MG63 (cell line): ENCODE measurements at regions not wholly inside any gene's neighbourhood (a gene's known extent, or its start where the extent isn't known, plus 50 kb on each side); places are given as distances from the start of the nearest gene placed in this dataset.
"Not testable (repeated sequence)": the region's sequence is repeated elsewhere in the genome, so short reads cannot be mapped to it uniquely, and the experiment has no call there.

Experiments used
- DNase-seq: peaks from one replicate; pipeline ENCODE4 v3.0.0-alpha.2; 2020
- H3K27me3 ChIP-seq: fragments of 250-450 bp; sonication (Bioruptor Pico); 2 replicates; pipeline ENCODE4 v1.5.1; 2020; ENCODE audit warnings: mild to moderate bottlenecking, moderate library complexity
- H3K36me3 ChIP-seq: fragments of 250-450 bp; sonication (Bioruptor Pico); 2 replicates; pipeline ENCODE4 v1.5.1; 2020; ENCODE audit warnings: mild to moderate bottlenecking, moderate library complexity
- H3K4me3 ChIP-seq: fragments of 250-450 bp; sonication (Bioruptor Pico); 2 replicates; pipeline ENCODE4 v1.5.1; 2020; ENCODE audit warnings: mild to moderate bottlenecking, moderate library complexity
- H3K9me3 ChIP-seq: fragments of 250-450 bp; sonication (Bioruptor Pico); 2 replicates; pipeline ENCODE4 v1.5.1; 2020; ENCODE audit warnings: mild to moderate bottlenecking, moderate library complexity

GRCh38 chr2:49351560-49351959 lies 197.2 kb upstream of the FSHR start:
- Histone ChIP-seq H3K36me3 (no peaks in the 10 kb centered on the region), H3K4me3 (no peak overlapping the region), H3K9me3 (no peaks in the 10 kb centered on the region), H3K27me3 (0 out of 2 replicates have a peak, but pooled peaks cover 3% of the 10 kb centered on the region)
- no peak for DNase-seq

GRCh38 chr2:49343638-49344037 lies 189.3 kb upstream of the FSHR start:
- Histone ChIP-seq H3K4me3 (no peak overlapping the region), H3K36me3 (no peaks in the 10 kb centered on the region), H3K27me3 (0 out of 2 replicates have a peak, but pooled peaks cover 3% of the 10 kb centered on the region), H3K9me3 (no peaks in the 10 kb centered on the region)
- no peak for DNase-seq

DNA sequence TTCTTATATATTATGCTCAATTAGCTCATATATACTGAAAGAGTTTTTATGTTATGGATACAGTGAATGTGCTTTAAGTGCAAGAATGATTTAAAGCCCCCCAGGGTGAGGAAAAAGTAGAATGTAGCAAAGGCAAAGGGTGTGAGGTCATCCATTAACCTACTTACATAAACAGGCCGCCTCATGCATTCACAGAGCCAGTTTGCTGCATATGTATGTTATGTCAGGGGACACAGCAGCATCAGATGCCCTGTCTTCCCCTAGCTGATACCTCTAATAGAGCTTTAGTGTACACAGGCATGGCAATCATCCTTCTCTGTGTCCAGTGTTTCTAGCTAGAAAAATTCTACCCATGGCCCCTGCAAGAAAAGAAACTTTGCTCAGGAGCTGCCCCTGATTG lies 187.8 kb upstream of the FSHR start:
- Histone ChIP-seq H3K9me3 (no peaks in the 10 kb centered on the region), H3K4me3 (no peak overlapping the region), H3K36me3 (no peaks in the 10 kb centered on the region), H3K27me3 (no peaks in the 10 kb centered on the region)
- DNase-seq, result no peak

GRCh38 chr2:49335546-49335945 lies 181.2 kb upstream of the FSHR start:
- Histone ChIP-seq H3K4me3 (no peak overlapping the region), H3K36me3 (no peaks in the 10 kb centered on the region), H3K27me3 (no peaks in the 10 kb centered on the region), H3K9me3 (no peaks in the 10 kb centered on the region)
- no peak for DNase-seq

- H3K36me3 ChIP-seq, result no peaks in the 10 kb centered on the region
- no peak for DNase-seq
- H3K27me3 ChIP-seq, result no peaks in the 10 kb centered on the region
- no peak overlapping the region for H3K4me3 ChIP-seq
- H3K9me3 ChIP-seq, result no peaks in the 10 kb centered on the region
Observed at GRCh38 chr2:49332415-49332814, 178.1 kb upstream of the FSHR start.

DNA sequence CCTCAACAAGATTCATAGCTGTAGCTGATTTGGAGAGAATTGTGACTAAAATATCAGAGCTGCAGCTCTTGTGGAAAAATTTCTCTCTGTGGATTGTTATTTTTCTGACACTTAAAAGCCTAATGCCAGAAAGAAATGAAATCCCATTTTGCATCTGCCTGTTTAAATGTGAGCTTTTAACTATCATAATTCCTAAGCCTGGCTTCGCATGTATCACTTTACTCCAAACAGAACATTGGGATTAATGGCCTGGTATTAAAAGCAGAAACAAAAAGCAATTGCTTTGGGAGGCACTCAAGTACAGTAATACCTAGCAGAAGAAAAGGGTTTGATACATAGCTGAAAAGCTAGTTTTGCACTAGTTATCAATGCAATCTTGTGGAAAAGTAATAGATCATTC lies 164.2 kb upstream of the FSHR start:
- Histone ChIP-seq H3K27me3 (no peaks in the 10 kb centered on the region), H3K9me3 (no peaks in the 10 kb centered on the region), H3K4me3 (no peak overlapping the region), H3K36me3 (no peaks in the 10 kb centered on the region)
- DNase-seq, result no peak

GRCh38 chr2:49309461-49309860 lies 155.1 kb upstream of the FSHR start:
- H3K36me3 ChIP-seq, result no peaks in the 10 kb centered on the region
- H3K9me3 ChIP-seq, result no peaks in the 10 kb centered on the region
- H3K27me3 ChIP-seq, result no peaks in the 10 kb centered on the region
- no peak for DNase-seq
- H3K4me3 ChIP-seq, result no peak overlapping the region

DNA sequence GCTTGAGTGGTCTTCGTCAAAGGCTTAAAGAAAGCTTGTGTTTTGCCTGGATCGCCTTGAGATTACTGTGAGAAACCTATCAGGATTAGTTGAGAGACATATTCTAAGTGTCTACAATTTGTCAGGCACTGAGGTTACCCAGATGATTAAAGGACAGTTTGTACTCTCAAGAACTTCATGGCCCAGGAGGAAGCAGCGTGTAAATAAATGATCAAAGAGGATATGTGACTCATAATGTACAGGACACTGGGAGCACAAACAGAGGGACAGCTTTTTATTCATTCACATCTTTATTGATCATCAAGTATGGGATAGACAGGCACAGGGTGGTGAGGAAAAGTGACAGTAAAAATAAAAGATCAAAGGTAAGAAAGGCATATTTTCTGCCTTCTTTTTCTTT lies 152.6 kb upstream of the FSHR start:
- no peaks in the 10 kb centered on the region for H3K36me3 ChIP-seq
- no peak for DNase-seq
- no peak overlapping the region for H3K4me3 ChIP-seq
- no peaks in the 10 kb centered on the region for H3K27me3 ChIP-seq
- H3K9me3 ChIP-seq, result no peaks in the 10 kb centered on the region

GRCh38 chr2:49298693-49299092 lies 144.4 kb upstream of the FSHR start:
- H3K4me3 ChIP-seq, H3K27me3 ChIP-seq, DNase-seq, H3K36me3 ChIP-seq, H3K9me3 ChIP-seq: not testable (repeated sequence)

GRCh38 chr2:49298230-49298629 lies 143.9 kb upstream of the FSHR start:
- H3K9me3 ChIP-seq, result no peaks in the 10 kb centered on the region
- no peaks in the 10 kb centered on the region for H3K36me3 ChIP-seq
- H3K27me3 ChIP-seq, result no peaks in the 10 kb centered on the region
- no peak overlapping the region for H3K4me3 ChIP-seq
- DNase-seq, result no peak

GRCh38 chr2:49296107-49296867 lies 142.0 kb upstream of the FSHR start:
- Histone ChIP-seq H3K9me3 (no peaks in the 10 kb centered on the region), H3K4me3 (no peak overlapping the region), H3K27me3 (no peaks in the 10 kb centered on the region), H3K36me3 (no peaks in the 10 kb centered on the region)
- no peak for DNase-seq

- Histone ChIP-seq H3K36me3 (no peaks in the 10 kb centered on the region), H3K4me3 (no peak overlapping the region)
Observed at GRCh38 chr2:49294225-49294624, 139.9 kb upstream of the FSHR start.

DNA sequence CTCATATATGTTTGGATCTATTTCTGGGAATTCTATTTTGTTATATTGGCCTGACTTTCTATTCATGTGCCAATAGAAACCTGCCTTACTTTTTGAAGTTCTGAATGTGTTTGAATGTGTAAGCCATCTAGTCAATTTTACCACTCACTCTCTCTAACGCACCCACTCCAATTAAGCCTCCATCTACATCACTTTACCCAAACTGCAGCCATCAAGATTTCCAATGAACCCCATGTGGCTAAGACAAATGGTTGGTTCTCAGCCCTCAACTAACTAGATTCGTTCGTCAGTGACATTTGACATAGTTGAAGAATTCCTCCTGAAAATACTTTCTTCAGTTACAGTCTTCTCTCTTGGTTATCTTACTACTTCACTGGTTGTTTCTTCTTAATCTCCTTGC lies 137.3 kb upstream of the FSHR start:
- H3K36me3 ChIP-seq, result no peaks in the 10 kb centered on the region
- no peak overlapping the region for H3K4me3 ChIP-seq
- no peak for DNase-seq
- no peaks in the 10 kb centered on the region; the same call in 1 of the 2 replicates for H3K27me3 ChIP-seq
- H3K9me3 ChIP-seq, result no peaks in the 10 kb centered on the region

More at GRCh38 chr2:49294225-49294624, 139.9 kb upstream of the FSHR start:
- H3K27me3 ChIP-seq, result no peaks in the 10 kb centered on the region
- no peaks in the 10 kb centered on the region for H3K9me3 ChIP-seq
- no peak for DNase-seq

DNA sequence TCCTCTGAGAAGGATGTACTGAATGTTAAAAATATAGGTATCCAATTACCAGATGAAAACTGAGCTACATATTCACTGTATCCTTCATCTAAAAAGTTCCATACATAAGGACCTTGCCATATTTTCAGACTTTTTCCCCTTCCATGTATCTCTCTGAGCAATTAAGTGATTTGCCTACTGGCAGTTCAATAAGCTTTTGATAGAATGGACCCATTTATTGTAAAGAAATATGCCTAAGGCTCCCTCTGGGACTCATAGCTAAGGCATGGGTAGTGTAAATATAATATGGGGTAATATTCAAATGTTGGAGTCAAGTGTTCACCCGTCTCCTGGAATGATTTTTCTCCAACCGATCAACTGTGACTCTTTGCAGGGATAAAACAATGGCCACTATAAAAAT lies 135.4 kb upstream of the FSHR start:
- no peak for DNase-seq
- H3K27me3 ChIP-seq, result no peaks in the 10 kb centered on the region; the same call in 1 of the 2 replicates
- H3K4me3 ChIP-seq, result no peak overlapping the region
- H3K36me3 ChIP-seq, result no peaks in the 10 kb centered on the region
- no peaks in the 10 kb centered on the region for H3K9me3 ChIP-seq

DNA sequence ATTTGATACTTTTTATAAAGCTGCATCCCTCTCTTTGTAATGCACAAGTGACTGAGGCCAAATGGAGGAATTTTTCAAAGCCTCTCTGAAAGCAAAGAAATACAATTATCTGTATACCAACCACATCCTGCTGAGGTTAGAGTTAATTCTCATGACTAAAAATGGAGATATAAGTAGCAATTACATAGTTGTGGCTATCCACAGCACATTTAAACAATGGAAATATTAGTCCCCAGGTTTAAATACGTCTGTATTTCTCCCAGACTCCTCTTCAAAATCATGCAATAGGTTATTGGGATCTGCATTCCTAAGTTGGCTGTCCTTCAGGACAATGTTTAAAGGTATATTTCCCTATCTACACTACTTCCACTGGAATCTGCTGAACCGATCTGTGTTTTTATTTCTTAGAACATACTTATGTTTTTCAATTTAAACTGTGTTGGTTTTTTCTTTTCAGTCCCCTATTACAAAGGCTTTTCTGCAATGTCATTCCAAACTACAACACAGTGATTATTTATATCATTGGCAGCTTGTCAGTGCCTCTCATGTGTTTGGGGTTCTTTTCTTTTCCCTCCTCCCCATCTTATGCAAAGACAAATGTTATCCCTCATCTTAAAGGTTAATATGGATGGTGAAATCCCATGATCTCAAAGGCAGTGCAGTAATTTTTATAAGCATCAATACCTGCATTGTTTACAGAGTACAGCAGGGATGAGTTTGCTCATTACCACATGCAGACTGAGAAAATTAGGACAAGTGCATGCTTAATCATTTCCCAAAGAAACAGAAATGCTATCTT lies 134.8 kb upstream of the FSHR start:
- Histone ChIP-seq H3K9me3 (no peaks in the 10 kb centered on the region), H3K27me3 (no peaks in the 10 kb centered on the region; the same call in 1 of the 2 replicates), H3K4me3 (no peak overlapping the region), H3K36me3 (no peaks in the 10 kb centered on the region)
- no peak for DNase-seq

DNA sequence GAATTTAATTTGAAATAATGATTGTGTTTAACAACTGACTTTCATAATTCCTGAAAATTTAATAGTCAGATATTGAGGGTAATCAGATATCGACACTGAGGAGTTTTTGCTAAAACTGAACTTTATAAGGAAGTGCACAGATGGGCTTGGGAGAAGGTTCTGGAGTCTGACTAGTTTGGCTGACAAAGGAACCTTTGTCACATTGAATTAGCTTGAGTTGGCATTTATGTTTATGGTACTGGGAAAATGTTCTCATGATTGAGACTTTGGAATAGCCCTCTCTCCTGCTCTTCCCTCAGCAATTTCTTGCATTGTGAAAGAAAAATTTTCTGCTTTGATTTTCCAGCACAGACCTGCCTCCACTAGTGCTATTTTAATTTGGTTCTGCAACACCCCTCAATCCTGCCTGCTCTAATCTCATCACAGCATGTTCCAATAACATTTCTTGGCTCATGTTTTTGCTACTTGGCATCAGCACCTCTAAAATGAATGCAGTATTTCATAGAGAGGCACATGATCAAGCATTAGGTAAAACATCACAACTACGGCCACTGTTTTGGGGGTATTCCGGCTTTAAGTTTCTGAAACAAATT lies 133.9 kb upstream of the FSHR start:
- Histone ChIP-seq H3K4me3 (no peak overlapping the region), H3K36me3 (no peaks in the 10 kb centered on the region), H3K9me3 (no peaks in the 10 kb centered on the region), H3K27me3 (no peaks in the 10 kb centered on the region; the same call in 1 of the 2 replicates)
- no peak for DNase-seq

DNA sequence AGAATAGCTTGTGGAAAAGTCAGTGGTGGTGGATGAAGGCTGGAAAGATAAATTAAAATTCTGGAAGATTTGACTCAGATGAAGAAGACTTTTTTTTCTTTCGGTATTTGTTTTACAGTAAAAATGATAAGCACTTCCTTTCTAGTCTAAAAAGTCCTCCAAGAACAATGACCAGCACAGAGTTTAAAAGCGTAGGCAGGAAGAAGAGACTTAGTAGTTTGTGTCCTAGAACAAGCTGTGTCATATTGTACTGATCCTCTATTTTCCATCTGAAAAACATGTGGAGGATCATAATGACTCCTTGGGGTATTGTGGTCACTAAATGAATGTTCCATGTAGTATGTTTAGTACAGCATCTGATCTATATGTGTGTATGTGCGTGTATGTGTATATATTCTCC lies 132.4 kb upstream of the FSHR start:
- no peaks in the 10 kb centered on the region for H3K9me3 ChIP-seq
- no peaks in the 10 kb centered on the region for H3K36me3 ChIP-seq
- no peak overlapping the region for H3K4me3 ChIP-seq
- H3K27me3 ChIP-seq, result no peaks in the 10 kb centered on the region; the same call in 1 of the 2 replicates
- DNase-seq, result no peak
